HG02759 (cell line): ENCODE measurements at regions not wholly inside any gene's neighbourhood (a gene's known extent, or its start where the extent isn't known, plus 50 kb on each side); places are given as distances from the start of the nearest gene placed in this dataset.
"Not testable (repeated sequence)": the region's sequence is repeated elsewhere in the genome, so short reads cannot be mapped to it uniquely, and the experiment has no call there.

ENCODE experiments used
- ATAC-seq: cut with Tn5 transposase; IDR thresholded peaks from one replicate; pipeline ENCODE4 v1.9.1; 2021; ENCODE audit warnings: mild to moderate bottlenecking, moderate library complexity; ENCODE audit not compliant: unreplicated experiment

- no peak for ATAC-seq
Observed at GRCh38 chr1:37362594-37363385, 111.6 kb upstream of the ZC3H12A start.

GRCh38 chr1:37363535-37363934 lies 110.8 kb upstream of the ZC3H12A start:
- ATAC-seq: no peak

GRCh38 chr1:37368665-37369315 lies 105.6 kb upstream of the ZC3H12A start:
- ATAC-seq: not testable (repeated sequence)

- ATAC-seq: no peak
Observed at GRCh38 chr1:37372302-37372701, 102.1 kb upstream of the ZC3H12A start.

GRCh38 chr1:37372711-37373110 lies 101.7 kb upstream of the ZC3H12A start:
- ATAC-seq: no peak

GRCh38 chr1:37373413-37373812 lies 101.0 kb upstream of the ZC3H12A start:
- no peak for ATAC-seq

- not testable (repeated sequence) for ATAC-seq
Observed at GRCh38 chr1:37380546-37380945, 93.8 kb upstream of the ZC3H12A start.

- no peak for ATAC-seq
Observed at GRCh38 chr1:37387854-37388253, 86.5 kb upstream of the ZC3H12A start.

- no peak for ATAC-seq
Observed at GRCh38 chr1:37389327-37389726, 85.1 kb upstream of the ZC3H12A start.

- no peak for ATAC-seq
Observed at GRCh38 chr1:37391211-37392011, 83.0 kb upstream of the ZC3H12A start.

GRCh38 chr1:37392051-37392450 lies 82.3 kb upstream of the ZC3H12A start:
- no peak for ATAC-seq

GRCh38 chr1:37393173-37394120 lies 80.9 kb upstream of the ZC3H12A start:
- ATAC-seq: no peak

GRCh38 chr1:37394574-37395464 lies 79.6 kb upstream of the ZC3H12A start:
- ATAC-seq: no peak

- ATAC-seq: no peak
Observed at GRCh38 chr1:37398096-37398495, 76.3 kb upstream of the ZC3H12A start.

- no peak for ATAC-seq
Observed at GRCh38 chr1:37399205-37399604, 75.2 kb upstream of the ZC3H12A start.

- ATAC-seq: no peak
Observed at GRCh38 chr1:37399830-37400464, 74.4 kb upstream of the ZC3H12A start.

GRCh38 chr1:37400466-37401225 lies 73.7 kb upstream of the ZC3H12A start:
- no peak for ATAC-seq

- ATAC-seq: no peak
Observed at GRCh38 chr1:37403166-37403565, 71.2 kb upstream of the ZC3H12A start.
